A673 (cell line): ENCODE measurements at regions not wholly inside any gene's neighbourhood (a gene's known extent, or its start where the extent isn't known, plus 50 kb on each side); places are given as distances from the start of the nearest gene placed in this dataset.

Experiments used
- EZH2 ChIP-seq: fragments of 200-600 bp; sonication (generic); IDR thresholded peaks from 2 replicates; pipeline ENCODE4 v1.6.1; 2017; ENCODE audit warnings: borderline replicate concordance, low read depth, mild to moderate bottlenecking, mixed read lengths, antibody characterized with exemption, low read length; ENCODE audit not compliant: poor library complexity, severe bottlenecking
- TF ChIP-seq, protein P1 (sequence below): fragments of 300-800, 200-600 bp; sonication (generic); conservative IDR thresholded peaks from 2 replicates; pipeline ENCODE4 v1.5.1; 2017; ENCODE audit warnings: low read depth, mild to moderate bottlenecking, antibody characterized with exemption, low read length, moderate library complexity, mixed read lengths

DNA sequence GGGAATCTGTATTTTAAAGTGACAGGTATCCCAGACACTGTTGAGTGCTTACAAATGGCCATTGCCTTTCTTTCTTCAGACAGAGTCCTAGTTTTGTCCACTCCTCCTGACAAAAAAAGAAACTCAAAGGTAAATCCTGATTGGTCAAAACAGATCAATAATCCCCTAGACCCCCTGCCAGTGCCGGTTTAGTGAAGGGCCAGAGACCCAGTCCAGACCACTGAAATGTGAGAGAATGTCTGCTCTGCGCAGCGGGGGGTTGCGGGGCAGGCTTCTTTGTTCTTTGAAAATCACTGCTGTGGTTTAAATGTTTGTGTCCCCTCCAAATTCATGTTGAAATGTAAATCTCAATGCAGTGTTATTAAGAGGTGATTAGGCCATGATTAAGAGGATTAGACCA lies 177.7 kb upstream of the GPR26 start:
- TF ChIP-seq, protein P1, sequence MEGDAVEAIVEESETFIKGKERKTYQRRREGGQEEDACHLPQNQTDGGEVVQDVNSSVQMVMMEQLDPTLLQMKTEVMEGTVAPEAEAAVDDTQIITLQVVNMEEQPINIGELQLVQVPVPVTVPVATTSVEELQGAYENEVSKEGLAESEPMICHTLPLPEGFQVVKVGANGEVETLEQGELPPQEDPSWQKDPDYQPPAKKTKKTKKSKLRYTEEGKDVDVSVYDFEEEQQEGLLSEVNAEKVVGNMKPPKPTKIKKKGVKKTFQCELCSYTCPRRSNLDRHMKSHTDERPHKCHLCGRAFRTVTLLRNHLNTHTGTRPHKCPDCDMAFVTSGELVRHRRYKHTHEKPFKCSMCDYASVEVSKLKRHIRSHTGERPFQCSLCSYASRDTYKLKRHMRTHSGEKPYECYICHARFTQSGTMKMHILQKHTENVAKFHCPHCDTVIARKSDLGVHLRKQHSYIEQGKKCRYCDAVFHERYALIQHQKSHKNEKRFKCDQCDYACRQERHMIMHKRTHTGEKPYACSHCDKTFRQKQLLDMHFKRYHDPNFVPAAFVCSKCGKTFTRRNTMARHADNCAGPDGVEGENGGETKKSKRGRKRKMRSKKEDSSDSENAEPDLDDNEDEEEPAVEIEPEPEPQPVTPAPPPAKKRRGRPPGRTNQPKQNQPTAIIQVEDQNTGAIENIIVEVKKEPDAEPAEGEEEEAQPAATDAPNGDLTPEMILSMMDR = no peak
- no peak for TF ChIP-seq EZH2
